SU-DHL-6 (cell line): ENCODE measurements at regions not wholly inside any gene's neighbourhood (a gene's known extent, or its start where the extent isn't known, plus 50 kb on each side); places are given as distances from the start of the nearest gene placed in this dataset.

Experiments
- H2AFZ ChIP-seq: fragments of 200-600 bp; sonication (generic); 2 replicates; pipeline ENCODE4 v1.6.1; 2014; ENCODE audit warnings: low read depth, mild to moderate bottlenecking, moderate library complexity, mixed read lengths, antibody characterized with exemption, low read length; ENCODE audit not compliant: severe bottlenecking
- H3F3A ChIP-seq: fragments of 200-600 bp; shearing (Covaris generic); 2 replicates; pipeline ENCODE4 v1.6.0; 2016; ENCODE audit warnings: antibody characterized with exemption, mild to moderate bottlenecking; ENCODE audit not compliant: insufficient read depth
- H3K27ac ChIP-seq: fragments of 200-600 bp; sonication (generic); 2 replicates; pipeline ENCODE4 v1.5.1; 2016; ENCODE audit warnings: low read depth, mild to moderate bottlenecking, low read length, moderate library complexity, mixed read lengths
- H3K27me3 ChIP-seq: fragments of 200-600 bp; sonication (generic), shearing (Covaris generic); 2 replicates; pipeline ENCODE4 v1.6.0; 2014; ENCODE audit warnings: mild to moderate bottlenecking, low read length
- H3K36me3 ChIP-seq: fragments of 200-600 bp; sonication (generic); 2 replicates; pipeline ENCODE4 v1.6.1; 2014; ENCODE audit warnings: mild to moderate bottlenecking, low read length, mixed read lengths
- H3K4me2 ChIP-seq: fragments of 300-600, 200-600 bp; shearing (Covaris generic), sonication (generic); 2 replicates; pipeline ENCODE4 v1.6.0; 2014; ENCODE audit warnings: low read length, low read depth, mild to moderate bottlenecking; ENCODE audit not compliant: poor library complexity, severe bottlenecking
- H3K4me3 ChIP-seq: fragments of 200-600 bp; sonication (generic); 2 replicates; pipeline ENCODE4 v1.5.1; 2014; ENCODE audit warnings: antibody characterized with exemption, low read length, mild to moderate bottlenecking, mixed read lengths; ENCODE audit not compliant: insufficient read depth, poor library complexity, severe bottlenecking
- H3K79me2 ChIP-seq: fragments of 200-600 bp; sonication (generic); 2 replicates; pipeline ENCODE4 v1.6.1; 2014; ENCODE audit warnings: mild to moderate bottlenecking, low read length, moderate library complexity; ENCODE audit not compliant: insufficient read depth
- H3K9ac ChIP-seq: fragments of 200-600 bp; sonication (generic); 2 replicates; pipeline ENCODE4 v1.7.0; 2014; ENCODE audit warnings: mild to moderate bottlenecking, low read length
- H3K9me2 ChIP-seq: fragments of 200-600 bp; sonication (generic); replicated peaks from 2 replicates; pipeline ENCODE4 v1.6.1; 2014; ENCODE audit warnings: low read length; ENCODE audit not compliant: insufficient read depth
- H3K9me3 ChIP-seq: fragments of 200-600 bp; sonication (generic); 2 replicates; pipeline ENCODE4 v1.6.1; 2014; ENCODE audit warnings: low read length, mixed read lengths; ENCODE audit not compliant: insufficient read depth
- H4K20me1 ChIP-seq: fragments of 200-600 bp; sonication (generic); 2 replicates; pipeline ENCODE4 v1.6.1; 2014; ENCODE audit warnings: low read depth, mild to moderate bottlenecking, antibody characterized with exemption, low read length, moderate library complexity, mixed read lengths
- EZH2phosphoT487 ChIP-seq: fragments of 200-600 bp; sonication (generic), shearing (Covaris generic); conservative IDR thresholded peaks from 2 replicates; pipeline ENCODE4 v1.6.1; 2018; ENCODE audit warnings: mild to moderate bottlenecking, antibody characterized with exemption, low read length, moderate library complexity, mixed read lengths
- TF ChIP-seq, protein P1 (sequence below): fragments of 200-600 bp; sonication (generic); IDR thresholded peaks from one replicate; pipeline ENCODE4 v1.5.1; 2017; ENCODE audit warnings: antibody characterized with exemption, mild to moderate bottlenecking, low read length, moderate library complexity; ENCODE audit not compliant: insufficient read depth, poor library complexity, severe bottlenecking

DNA sequence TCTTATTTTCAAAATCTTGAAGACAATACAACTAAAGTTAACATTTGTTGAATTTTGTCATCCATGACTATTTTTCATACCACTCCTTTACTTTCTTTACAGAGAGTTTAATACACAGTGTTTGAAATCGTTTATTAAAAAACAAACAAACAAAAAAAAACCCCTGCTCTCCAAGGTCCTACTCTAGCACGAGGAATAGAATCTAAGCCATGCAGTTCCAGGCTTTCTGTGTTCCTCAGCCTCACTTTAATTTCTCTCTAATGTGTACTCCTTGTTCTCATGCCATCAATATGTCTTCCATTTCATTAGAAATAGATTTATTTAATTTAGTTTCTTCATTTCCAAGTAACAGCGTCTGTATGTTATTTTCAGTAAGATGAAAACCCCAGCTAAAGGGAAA is 381.2 kb upstream of the MC4R start:
- no peaks in the 10 kb centered on the region; the same call in 1 of the 2 replicates for H4K20me1 ChIP-seq
- H3K27me3 ChIP-seq, result no peaks in the 10 kb centered on the region
- TF ChIP-seq, protein P1, sequence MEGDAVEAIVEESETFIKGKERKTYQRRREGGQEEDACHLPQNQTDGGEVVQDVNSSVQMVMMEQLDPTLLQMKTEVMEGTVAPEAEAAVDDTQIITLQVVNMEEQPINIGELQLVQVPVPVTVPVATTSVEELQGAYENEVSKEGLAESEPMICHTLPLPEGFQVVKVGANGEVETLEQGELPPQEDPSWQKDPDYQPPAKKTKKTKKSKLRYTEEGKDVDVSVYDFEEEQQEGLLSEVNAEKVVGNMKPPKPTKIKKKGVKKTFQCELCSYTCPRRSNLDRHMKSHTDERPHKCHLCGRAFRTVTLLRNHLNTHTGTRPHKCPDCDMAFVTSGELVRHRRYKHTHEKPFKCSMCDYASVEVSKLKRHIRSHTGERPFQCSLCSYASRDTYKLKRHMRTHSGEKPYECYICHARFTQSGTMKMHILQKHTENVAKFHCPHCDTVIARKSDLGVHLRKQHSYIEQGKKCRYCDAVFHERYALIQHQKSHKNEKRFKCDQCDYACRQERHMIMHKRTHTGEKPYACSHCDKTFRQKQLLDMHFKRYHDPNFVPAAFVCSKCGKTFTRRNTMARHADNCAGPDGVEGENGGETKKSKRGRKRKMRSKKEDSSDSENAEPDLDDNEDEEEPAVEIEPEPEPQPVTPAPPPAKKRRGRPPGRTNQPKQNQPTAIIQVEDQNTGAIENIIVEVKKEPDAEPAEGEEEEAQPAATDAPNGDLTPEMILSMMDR, result no peak
- no peak for TF ChIP-seq EZH2phosphoT487
- no peak overlapping the region for H3K4me2 ChIP-seq
- H3F3A ChIP-seq, result no peaks in the 10 kb centered on the region
- no peak overlapping the region for H3K4me3 ChIP-seq
- no peak overlapping the region for H2AFZ ChIP-seq
- H3K9ac ChIP-seq, result no peak overlapping the region
- H3K9me2 ChIP-seq, result no peaks in the 10 kb centered on the region
- H3K36me3 ChIP-seq, result no peaks in the 10 kb centered on the region
- H3K79me2 ChIP-seq, result no peaks in the 10 kb centered on the region
- no peak overlapping the region for H3K27ac ChIP-seq
- H3K9me3 ChIP-seq, result no peaks in the 10 kb centered on the region

DNA sequence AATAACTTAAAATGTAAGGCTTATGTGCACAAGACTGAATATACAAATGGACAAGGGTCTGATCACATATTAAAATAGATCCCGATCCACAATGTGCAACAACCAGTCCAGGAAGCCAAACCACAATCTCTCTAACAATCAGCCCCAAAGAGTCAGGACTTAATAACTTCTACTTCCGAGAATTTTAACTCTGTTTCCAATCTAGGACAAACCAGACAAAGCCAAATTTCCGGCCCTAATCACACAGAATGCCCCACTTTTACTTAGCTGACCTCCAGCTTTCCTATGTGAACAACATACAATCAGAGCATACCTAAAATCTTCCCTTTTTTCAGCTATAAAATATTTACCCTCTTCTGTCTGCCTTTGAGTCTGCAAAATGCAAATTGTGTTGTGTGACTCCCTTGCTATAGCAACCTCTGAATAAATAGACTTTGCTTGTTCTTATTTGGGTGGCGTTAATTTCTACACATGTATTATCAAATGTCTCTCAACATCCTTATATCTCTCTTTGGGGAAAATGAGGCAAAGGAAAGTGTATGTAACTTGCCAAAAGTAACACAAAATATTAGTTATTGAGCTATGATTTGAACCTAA is 381.9 kb upstream of the MC4R start:
- Histone ChIP-seq H3K4me2 (no peak overlapping the region), H3K79me2 (no peaks in the 10 kb centered on the region), H2AFZ (no peak overlapping the region), H3F3A (no peaks in the 10 kb centered on the region), H3K27me3 (no peaks in the 10 kb centered on the region), H4K20me1 (no peaks in the 10 kb centered on the region; the same call in 1 of the 2 replicates), H3K9me3 (no peaks in the 10 kb centered on the region), H3K9me2 (no peaks in the 10 kb centered on the region), H3K4me3 (no peak overlapping the region), H3K27ac (no peak overlapping the region), H3K9ac (no peak overlapping the region), H3K36me3 (no peaks in the 10 kb centered on the region)
- TF ChIP-seq EZH2phosphoT487, result no peak
- TF ChIP-seq, protein P1, result no peak

DNA sequence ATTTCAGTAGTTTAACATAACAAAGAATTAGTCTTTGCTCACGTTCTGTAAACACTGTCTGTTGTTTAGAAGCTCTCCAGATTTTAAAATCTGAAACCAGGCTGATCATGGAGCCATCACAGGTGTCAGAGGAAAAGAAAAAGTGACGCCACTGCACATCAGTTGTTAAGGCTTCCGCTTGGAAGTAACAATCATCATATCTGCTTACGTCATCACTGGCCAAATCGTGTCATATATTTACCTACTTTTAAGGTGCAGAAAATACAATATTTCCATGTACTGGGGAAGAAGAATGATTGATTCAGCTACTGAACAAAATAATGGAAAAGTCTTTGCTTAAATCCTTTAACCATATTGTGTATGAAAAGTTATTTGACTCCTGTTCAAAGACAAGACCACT is 382.6 kb upstream of the MC4R start:
- no peaks in the 10 kb centered on the region for H3K9me2 ChIP-seq
- H3K9me3 ChIP-seq, result no peaks in the 10 kb centered on the region
- H3K36me3 ChIP-seq, result no peaks in the 10 kb centered on the region
- H3K4me3 ChIP-seq, result no peak overlapping the region
- H3K79me2 ChIP-seq, result no peaks in the 10 kb centered on the region
- no peak overlapping the region for H3K27ac ChIP-seq
- H3K27me3 ChIP-seq, result no peaks in the 10 kb centered on the region
- H3K4me2 ChIP-seq, result no peak overlapping the region
- H3F3A ChIP-seq, result no peaks in the 10 kb centered on the region
- no peak overlapping the region for H2AFZ ChIP-seq
- no peak for TF ChIP-seq EZH2phosphoT487
- TF ChIP-seq, protein P1, result no peak
- no peaks in the 10 kb centered on the region; the same call in 1 of the 2 replicates for H4K20me1 ChIP-seq
- no peak overlapping the region for H3K9ac ChIP-seq
